ENCODE measurements at regions not wholly inside any gene's neighbourhood (a gene's known extent, or its start where the extent isn't known, plus 50 kb on each side); places are given as distances from the start of the nearest gene placed in this dataset.

DNA sequence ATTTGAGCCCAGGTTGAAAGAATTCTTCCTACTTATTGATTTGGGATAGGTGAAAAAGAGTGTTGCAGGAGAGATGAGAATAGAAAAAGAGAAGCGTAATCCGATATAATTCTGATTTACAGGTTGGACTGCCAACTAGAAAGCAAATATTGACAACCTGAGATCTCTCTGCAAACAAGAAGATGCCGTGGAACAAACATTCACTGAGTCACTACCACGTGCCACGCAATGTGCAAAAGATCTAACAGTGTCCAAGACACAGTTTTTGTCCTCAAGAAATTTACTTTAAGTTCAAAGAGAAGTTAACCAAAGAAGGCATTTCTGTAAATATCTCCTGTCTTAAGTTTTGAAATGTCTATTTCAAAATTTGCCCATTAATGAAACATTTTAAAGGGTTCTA, 578.0 kb upstream of the ARID1B start:
- H3K9me1 ChIP-seq (ENCODE audit: control insufficient read depth, extremely low read depth, insufficient read depth, low read length): no peaks in the 10 kb centered on the region
- no peak for DNase-seq (ENCODE audit: low read depth, low spot score)
- H3K4me2 ChIP-seq (ENCODE audit: control insufficient read depth, extremely low read depth, insufficient read depth, low read depth, low read length): no peak overlapping the region
- no peak overlapping the region for H3K9ac ChIP-seq (ENCODE audit: control insufficient read depth, extremely low read depth, insufficient read depth, low read length)
- TF ChIP-seq, protein P1, sequence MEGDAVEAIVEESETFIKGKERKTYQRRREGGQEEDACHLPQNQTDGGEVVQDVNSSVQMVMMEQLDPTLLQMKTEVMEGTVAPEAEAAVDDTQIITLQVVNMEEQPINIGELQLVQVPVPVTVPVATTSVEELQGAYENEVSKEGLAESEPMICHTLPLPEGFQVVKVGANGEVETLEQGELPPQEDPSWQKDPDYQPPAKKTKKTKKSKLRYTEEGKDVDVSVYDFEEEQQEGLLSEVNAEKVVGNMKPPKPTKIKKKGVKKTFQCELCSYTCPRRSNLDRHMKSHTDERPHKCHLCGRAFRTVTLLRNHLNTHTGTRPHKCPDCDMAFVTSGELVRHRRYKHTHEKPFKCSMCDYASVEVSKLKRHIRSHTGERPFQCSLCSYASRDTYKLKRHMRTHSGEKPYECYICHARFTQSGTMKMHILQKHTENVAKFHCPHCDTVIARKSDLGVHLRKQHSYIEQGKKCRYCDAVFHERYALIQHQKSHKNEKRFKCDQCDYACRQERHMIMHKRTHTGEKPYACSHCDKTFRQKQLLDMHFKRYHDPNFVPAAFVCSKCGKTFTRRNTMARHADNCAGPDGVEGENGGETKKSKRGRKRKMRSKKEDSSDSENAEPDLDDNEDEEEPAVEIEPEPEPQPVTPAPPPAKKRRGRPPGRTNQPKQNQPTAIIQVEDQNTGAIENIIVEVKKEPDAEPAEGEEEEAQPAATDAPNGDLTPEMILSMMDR (optimal IDR thresholded peaks at IDR 0.05 in 1 of 3, IDR thresholded peaks at IDR 0.05 in 1 of 3, conservative IDR thresholded peaks at IDR 0.05 in 1 of 3; ENCODE audit: extremely low read depth in 1 of 3, insufficient read depth in 2 of 3, low read length in 3 of 3): no peak
- no peak for TF ChIP-seq EZH2 (IDR thresholded peaks at IDR 0.05; ENCODE audit: low read length)
- H3K4me3 ChIP-seq (ENCODE audit: control insufficient read depth in 2 of 3, extremely low read depth in 1 of 3, insufficient read depth in 2 of 3, low read depth in 1 of 3, low read length in 3 of 3): no peak overlapping the region
- dilution Hi-C loops (cut with MboI; ENCODE audit: extremely low pct_ligation_motif_present, low sequenced_read_pairs): no loop called here
- no peaks in the 10 kb centered on the region for H3K79me2 ChIP-seq (ENCODE audit: control insufficient read depth, insufficient read depth, low read length)
- H3K27ac ChIP-seq (ENCODE audit: control insufficient read depth, insufficient read depth, low read length): no peak overlapping the region
- no peak overlapping the region for H2AFZ ChIP-seq (ENCODE audit: control insufficient read depth, low read length)
- H4K20me1 ChIP-seq (ENCODE audit: control insufficient read depth, extremely low read depth, insufficient read depth, low read length): no peaks in the 10 kb centered on the region
- no peaks in the 10 kb centered on the region for H3K36me3 ChIP-seq (ENCODE audit: control insufficient read depth in 2 of 2, extremely low read depth in 1 of 2, insufficient read depth in 2 of 2, low read length in 2 of 2)
- no peaks in the 10 kb centered on the region for H3K27me3 ChIP-seq (ENCODE audit: control insufficient read depth, extremely low read depth, insufficient read depth, low read length)
- FAIRE-seq: no peak
- no peaks in the 10 kb centered on the region for H3K9me3 ChIP-seq (ENCODE audit: control insufficient read depth, low read depth, low read length)
- H3K4me1 ChIP-seq (ENCODE audit: control insufficient read depth, extremely low read depth, insufficient read depth, low read length): no peaks in the 10 kb centered on the region

DNA sequence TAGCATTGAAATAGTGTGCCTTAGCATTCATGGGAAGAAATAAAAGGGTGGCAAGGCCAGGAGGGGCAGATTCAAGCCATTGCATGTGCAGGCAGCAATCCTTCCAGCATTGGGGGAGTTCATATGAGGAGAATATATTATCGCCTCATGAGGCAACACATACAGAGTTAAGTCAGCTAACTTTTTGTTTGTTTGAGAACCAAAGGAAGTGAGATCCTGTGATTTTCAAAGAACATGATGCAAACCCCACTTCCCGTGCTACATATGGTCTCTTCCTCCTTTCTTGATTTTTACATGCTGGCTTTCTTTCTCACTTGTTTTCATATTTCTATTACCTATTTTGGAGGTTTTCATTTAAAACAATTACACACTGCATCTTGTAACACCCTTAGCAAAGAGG, 579.7 kb upstream of the ARID1B start:
- no peak for TF ChIP-seq EZH2 (IDR thresholded peaks at IDR 0.05; ENCODE audit: low read length)
- TF ChIP-seq, protein P1 (optimal IDR thresholded peaks at IDR 0.05 in 1 of 3, IDR thresholded peaks at IDR 0.05 in 1 of 3, conservative IDR thresholded peaks at IDR 0.05 in 1 of 3; ENCODE audit: extremely low read depth in 1 of 3, insufficient read depth in 2 of 3, low read length in 3 of 3): no peak
- Histone ChIP-seq H3K9me1 (ENCODE audit: control insufficient read depth, extremely low read depth, insufficient read depth, low read length) (no peaks in the 10 kb centered on the region), H3K4me2 (ENCODE audit: control insufficient read depth, extremely low read depth, insufficient read depth, low read depth, low read length) (no peak overlapping the region), H2AFZ (ENCODE audit: control insufficient read depth, low read length) (no peak overlapping the region), H3K27me3 (ENCODE audit: control insufficient read depth, extremely low read depth, insufficient read depth, low read length) (no peaks in the 10 kb centered on the region), H3K36me3 (ENCODE audit: control insufficient read depth in 2 of 2, extremely low read depth in 1 of 2, insufficient read depth in 2 of 2, low read length in 2 of 2) (no peaks in the 10 kb centered on the region), H3K4me3 (ENCODE audit: control insufficient read depth in 2 of 3, extremely low read depth in 1 of 3, insufficient read depth in 2 of 3, low read depth in 1 of 3, low read length in 3 of 3) (no peak overlapping the region), H4K20me1 (ENCODE audit: control insufficient read depth, extremely low read depth, insufficient read depth, low read length) (no peaks in the 10 kb centered on the region), H3K79me2 (ENCODE audit: control insufficient read depth, insufficient read depth, low read length) (no peaks in the 10 kb centered on the region), H3K9ac (ENCODE audit: control insufficient read depth, extremely low read depth, insufficient read depth, low read length) (no peak overlapping the region), H3K27ac (ENCODE audit: control insufficient read depth, insufficient read depth, low read length) (no peak overlapping the region), H3K4me1 (ENCODE audit: control insufficient read depth, extremely low read depth, insufficient read depth, low read length) (no peaks in the 10 kb centered on the region), H3K9me3 (ENCODE audit: control insufficient read depth, low read depth, low read length) (no peaks in the 10 kb centered on the region)
- DNase-seq (ENCODE audit: low read depth, low spot score): no peak
- no peak for FAIRE-seq
- dilution Hi-C loops (cut with MboI; ENCODE audit: extremely low pct_ligation_motif_present, low sequenced_read_pairs): no loop called here

Measured in keratinocyte (primary cell).